HEK293T (cell line): ENCODE measurements at regions not wholly inside any gene's neighbourhood (a gene's known extent, or its start where the extent isn't known, plus 50 kb on each side); places are given as distances from the start of the nearest gene placed in this dataset.

Source experiments
- CTCF ChIA-PET: fragments of 350-600 bp; formaldehyde crosslinking; extraction: SDS; loops from one replicate; lab custom pipeline; 2021; ENCODE audit warnings: antibody characterized with exemption, inconsistent platforms; lab: Yijun Ruan, JAX
- POLR2A ChIA-PET: fragments of 350-600 bp; formaldehyde crosslinking; extraction: SDS; loops from one replicate; lab custom pipeline; 2020; ENCODE audit warnings: antibody characterized with exemption, inconsistent platforms; lab: Yijun Ruan, JAX
- DNase-seq: peaks from one replicate; pipeline ENCODE4 v3.0.0; 2012; ENCODE audit warnings: mixed read lengths; ENCODE audit errors: extremely low spot score
- ARNT ChIP-seq: fragments of 450-650 bp; IDR thresholded peaks from 2 replicates; pipeline ENCODE4 v1.6.1; 2017; ENCODE audit warnings: mild to moderate bottlenecking
- BHLHE40 ChIP-seq: fragments of 450-650 bp; IDR thresholded peaks from 2 replicates; pipeline ENCODE4 v1.6.1; 2016; ENCODE audit warnings: mild to moderate bottlenecking, moderate library complexity, borderline replicate concordance
- CTBP1 ChIP-seq: fragments of 450-650 bp; IDR thresholded peaks from 2 replicates; pipeline ENCODE4 v1.6.1; 2016; ENCODE audit warnings: borderline replicate concordance
- ELF4 ChIP-seq: fragments of 450-650 bp; IDR thresholded peaks from 2 replicates; pipeline ENCODE4 v1.6.1; 2017; ENCODE audit warnings: antibody characterized with exemption
- FOXA1 ChIP-seq: fragments of 450-650 bp; IDR thresholded peaks from 2 replicates; pipeline ENCODE4 v1.6.1; 2016; ENCODE audit warnings: mild to moderate bottlenecking
- FOXK2 ChIP-seq: fragments of 450-650 bp; IDR thresholded peaks from 2 replicates; pipeline ENCODE4 v1.6.1; 2016; ENCODE audit warnings: mild to moderate bottlenecking
- FOXM1 ChIP-seq: fragments of 450-650 bp; IDR thresholded peaks from 2 replicates; pipeline ENCODE4 v1.6.1; 2017; ENCODE audit warnings: mild to moderate bottlenecking, borderline replicate concordance
- HDGF ChIP-seq: fragments of 450-650 bp; IDR thresholded peaks from 2 replicates; pipeline ENCODE4 v1.6.1; 2017; ENCODE audit warnings: antibody characterized with exemption, borderline replicate concordance
- L3MBTL2 ChIP-seq: fragments of 450-650 bp; conservative IDR thresholded peaks from 2 replicates; pipeline ENCODE4 v1.6.1; 2016; ENCODE audit warnings: mild to moderate bottlenecking
- LEF1 ChIP-seq: fragments of 450-650 bp; IDR thresholded peaks from 2 replicates; pipeline ENCODE4 v1.6.1; 2017; ENCODE audit warnings: mild to moderate bottlenecking, borderline replicate concordance
- NFRKB ChIP-seq: fragments of 450-650 bp; IDR thresholded peaks from 2 replicates; pipeline ENCODE4 v1.6.1; 2016; ENCODE audit warnings: mild to moderate bottlenecking, moderate library complexity
- PKNOX1 ChIP-seq: fragments of 450-650 bp; IDR thresholded peaks from 2 replicates; pipeline ENCODE4 v1.6.1; 2016
- SP1 ChIP-seq: fragments of 450-650 bp; IDR thresholded peaks from 2 replicates; pipeline ENCODE4 v1.6.1; 2017
- SUZ12 ChIP-seq: fragments of 450-650 bp; IDR thresholded peaks from 2 replicates; pipeline ENCODE4 v1.6.1; 2016; ENCODE audit warnings: mild to moderate bottlenecking
- TARDBP ChIP-seq: fragments of 450-650 bp; IDR thresholded peaks from 2 replicates; pipeline ENCODE4 v1.6.1; 2016
- ZNF384 ChIP-seq: fragments of 450-650 bp; IDR thresholded peaks from 2 replicates; pipeline ENCODE4 v1.6.1; 2016

GRCh38 chr5:17713301-17713700 is 79.0 kb downstream of the TAF11L14 start:
- ChIA-PET CTCF (no interaction called here), POLR2A (no interaction called here)
- TF ChIP-seq HDGF (no peak), FOXM1 (no peak), SUZ12 (no peak), PKNOX1 (no peak), ARNT (no peak), ELF4 (no peak), L3MBTL2 (no peak), FOXA1 (no peak), SP1 (no peak), FOXK2 (no peak), CTBP1 (no peak), NFRKB (no peak), LEF1 (no peak), BHLHE40 (no peak)
- no peak for DNase-seq

- CTCF ChIA-PET, result no interaction called here
Measured at GRCh38 chr5:17714186-17714585, 79.9 kb downstream of the TAF11L14 start.

DNA sequence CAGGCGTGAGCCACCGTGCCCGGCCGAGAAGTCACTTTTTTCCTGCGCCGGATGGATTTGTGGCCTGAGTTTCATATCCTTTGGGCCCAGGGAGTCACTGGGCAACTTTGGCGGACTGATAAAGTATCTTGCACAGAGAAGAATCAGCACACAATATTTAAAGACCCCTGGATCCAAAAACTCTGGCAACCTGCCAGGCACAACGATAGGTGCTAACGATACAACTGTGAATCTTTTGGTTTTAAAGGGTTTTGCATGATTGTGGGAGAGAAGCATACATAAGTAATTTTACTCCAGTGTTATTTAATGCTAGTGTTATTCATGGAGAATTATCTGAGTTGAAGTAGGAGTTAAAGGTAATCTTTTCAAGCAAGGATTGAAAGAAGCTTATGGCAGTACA is 85.3 kb downstream of the TAF11L14 start:
- ChIA-PET POLR2A (no interaction called here), CTCF (no interaction called here)
- TF ChIP-seq NFRKB (no peak), TARDBP (no peak), PKNOX1 (no peak), LEF1 (no peak), FOXA1 (no peak), ZNF384 (no peak), ELF4 (no peak), BHLHE40 (no peak), HDGF (no peak)
- DNase-seq, result no peak

More at GRCh38 chr5:17714186-17714585, 79.9 kb downstream of the TAF11L14 start:
- TF ChIP-seq FOXK2 (no peak), ELF4 (no peak), SP1 (no peak), L3MBTL2 (no peak), SUZ12 (no peak), HDGF (no peak), NFRKB (no peak)
- POLR2A ChIA-PET, result no interaction called here
- no peak for DNase-seq

GRCh38 chr5:17720071-17720470 is 85.8 kb downstream of the TAF11L14 start:
- TF ChIP-seq TARDBP (no peak), BHLHE40 (no peak), HDGF (no peak), LEF1 (no peak), CTBP1 (no peak), NFRKB (no peak), FOXA1 (no peak), PKNOX1 (no peak), SP1 (no peak), FOXK2 (no peak), ARNT (no peak)
- ChIA-PET POLR2A (no interaction called here), CTCF (no interaction called here)
- DNase-seq, result no peak

GRCh38 chr5:17723876-17724275 is 89.6 kb downstream of the TAF11L14 start:
- no peak for TF ChIP-seq ARNT
- no peak for TF ChIP-seq TARDBP
- TF ChIP-seq ZNF384, result no peak
- TF ChIP-seq LEF1, result no peak
- no peak for TF ChIP-seq HDGF
- no peak for DNase-seq
- CTCF ChIA-PET, result interaction anchor here (0.6 kb wide), 1 partner anchor 286 kb away, joined by 3 read pairs; no protein-coding TSS in a partner anchor
- POLR2A ChIA-PET, result no interaction called here

DNA sequence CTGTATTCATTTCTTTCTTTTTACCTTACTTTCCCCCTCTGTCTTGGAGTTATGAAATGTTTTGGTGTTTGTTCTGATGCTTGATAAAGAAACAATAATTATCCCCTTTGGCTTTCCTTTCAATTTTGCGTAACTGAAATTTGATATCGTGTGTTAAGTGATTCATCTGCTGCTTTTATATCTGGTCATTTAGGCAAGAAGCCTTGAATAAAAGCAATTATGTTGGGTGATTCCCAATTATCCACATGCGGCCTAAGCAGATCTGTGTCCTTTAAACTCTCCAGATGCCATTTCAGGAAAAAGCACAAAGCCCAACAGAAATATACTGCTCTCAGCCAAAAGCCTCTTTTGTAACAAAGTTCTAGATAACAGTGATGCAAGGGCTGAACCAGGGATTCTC is 92.8 kb downstream of the TAF11L14 start:
- POLR2A ChIA-PET, result no interaction called here
- no peak for TF ChIP-seq BHLHE40
- TF ChIP-seq FOXA1, result no peak
- no peak for TF ChIP-seq FOXM1
- TF ChIP-seq ELF4, result no peak
- TF ChIP-seq TARDBP, result no peak
- no peak for TF ChIP-seq HDGF
- no peak for TF ChIP-seq SUZ12
- no peak for TF ChIP-seq FOXK2
- TF ChIP-seq CTBP1, result no peak
- no peak for TF ChIP-seq ZNF384
- TF ChIP-seq L3MBTL2, result no peak
- no peak for TF ChIP-seq PKNOX1
- no peak for TF ChIP-seq ARNT
- no peak for TF ChIP-seq NFRKB
- no peak for TF ChIP-seq LEF1
- TF ChIP-seq SP1, result no peak
- CTCF ChIA-PET, result no interaction called here
- DNase-seq, result no peak
